HCT116 (cell line): ENCODE measurements at regions not wholly inside any gene's neighbourhood (a gene's known extent, or its start where the extent isn't known, plus 50 kb on each side); places are given as distances from the start of the nearest gene placed in this dataset.

Experiments used
- ATAC-seq: fragments of 200-7000 bp; cut with Tn5 transposase; 2 replicates; pipeline ENCODE4 v1.9.1; 2020; ENCODE audit warnings: mild to moderate bottlenecking, moderate library complexity
- BruUV-seq: library from RNA; stranded (reverse); fragments of 400-500 nt; replicated peaks from 2 replicates; lab custom pipeline; 2021; lab: Mats Ljungman, UMichigan
- CTCF ChIA-PET: fragments of 300-600 bp; sonication (Branson Sonifier 250); formaldehyde crosslinking; loops from one replicate; lab custom pipeline; 2021; ENCODE audit warnings: antibody characterized with exemption; lab: Charles Lee
- POLR2A ChIA-PET: fragments of 300-600, 350-600 bp; sonication (Branson Sonifier 250); formaldehyde crosslinking; loops from one replicate; lab custom pipeline; 2021; ENCODE audit warnings: antibody characterized with exemption; lab: Charles Lee
- RAD21 ChIA-PET, 2 experiments: fragments of 300-600 bp; sonication (Branson Sonifier 250); formaldehyde crosslinking; loops; one replicate each; lab custom pipeline; 2023; ENCODE audit warnings: low total read pairs in 2 of 2; ENCODE audit not compliant: uncharacterized antibody in 2 of 2, unreplicated experiment in 2 of 2, low non-redundant PET in 1 of 2; lab: Charles Lee
- DNase-seq: peaks from one replicate; pipeline ENCODE4 v3.0.0-alpha.2; 2010; ENCODE audit warnings: low read depth, low spot score
- H2AFZ ChIP-seq: fragments of 200-600 bp; shearing (Covaris generic), sonication (generic); 2 replicates; pipeline ENCODE4 v1.6.1; 2017; ENCODE audit warnings: low read depth, mixed run types, mixed read lengths, antibody characterized with exemption, low read length; ENCODE audit not compliant: poor library complexity, severe bottlenecking
- H3K27ac ChIP-seq: 2 replicates; pipeline ENCODE4 v1.5.1; 2012; ENCODE audit warnings: low read depth, low read length
- H3K27me3 ChIP-seq: fragments of 200-600 bp; sonication (generic); 2 replicates; pipeline ENCODE4 v1.6.1; 2016; ENCODE audit warnings: mixed run types, low read length, mixed read lengths; ENCODE audit not compliant: insufficient read depth
- H3K36me3 ChIP-seq, 2 experiments: fragments of 200-500 bp in 1 of 2; fragments of 200-600 bp in 1 of 2; sonication (Bioruptor generic) in 1 of 2; sonication (generic) in 1 of 2; 2 replicates each; pipeline versions ENCODE4 v1.5.1 to v1.6.1; 2014 to 2016; ENCODE audit warnings: low read length in 2 of 2, inconsistent platforms in 1 of 2, mixed read lengths in 1 of 2, mixed run types in 1 of 2; ENCODE audit not compliant: insufficient read depth in 2 of 2, control insufficient read depth in 1 of 2
- H3K4me1 ChIP-seq, 2 experiments: fragments of 200-600 bp in 1 of 2; sonication (generic) in 1 of 2; 2 replicates each; pipeline versions ENCODE4 v1.5.1 to v1.6.1; 2012 to 2017; ENCODE audit warnings: low read length in 2 of 2, inconsistent platforms in 1 of 2, mild to moderate bottlenecking in 1 of 2, mixed read lengths in 1 of 2, mixed run types in 1 of 2, moderate library complexity in 1 of 2; ENCODE audit not compliant: insufficient read depth in 2 of 2, control insufficient read depth in 1 of 2
- H3K4me2 ChIP-seq: fragments of 200-600 bp; sonication (generic); 2 replicates; pipeline ENCODE4 v1.6.1; 2017; ENCODE audit warnings: mixed run types, low read length, mixed read lengths
- H3K4me3 ChIP-seq, 2 experiments: fragments of 200-600 bp in 1 of 2; sonication (generic) in 1 of 2; replicated peaks in 1 of 2; 2 replicates each; pipeline ENCODE4 v1.5.1; 2011 to 2016; ENCODE audit warnings: low read length in 2 of 2, control low read depth in 1 of 2, low read depth in 1 of 2, mild to moderate bottlenecking in 1 of 2, mixed read lengths in 1 of 2, mixed run types in 1 of 2
- H3K79me2 ChIP-seq: fragments of 200-600 bp; sonication (generic); 2 replicates; pipeline ENCODE4 v1.6.1; 2017; ENCODE audit warnings: mild to moderate bottlenecking, mixed run types, low read length, moderate library complexity, mixed read lengths; ENCODE audit not compliant: insufficient read depth
- H3K9ac ChIP-seq: fragments of 200-600 bp; sonication (generic); 2 replicates; pipeline ENCODE4 v1.6.1; 2016; ENCODE audit warnings: low read length, mixed read lengths
- H3K9me2 ChIP-seq: fragments of 200-600 bp; sonication (generic), shearing (Covaris generic); 2 replicates; pipeline ENCODE4 v1.6.1; 2017; ENCODE audit warnings: mixed run types, mild to moderate bottlenecking, moderate library complexity; ENCODE audit not compliant: insufficient read depth
- H3K9me3 ChIP-seq, 2 experiments: fragments of 200-500 bp in 1 of 2; fragments of 200-600 bp in 1 of 2; sonication (Bioruptor generic) in 1 of 2; sonication (generic) in 1 of 2; 2 replicates each; pipeline ENCODE4 v1.6.1; 2014 to 2017; ENCODE audit warnings: low read length in 2 of 2, mixed read lengths in 2 of 2, inconsistent platforms in 1 of 2, low read depth in 1 of 2, mild to moderate bottlenecking in 1 of 2, mixed run types in 1 of 2, moderate library complexity in 1 of 2; ENCODE audit not compliant: control insufficient read depth in 1 of 2, insufficient read depth in 1 of 2
- H4K20me1 ChIP-seq: fragments of 200-600 bp; sonication (generic), shearing (Covaris generic); 2 replicates; pipeline ENCODE4 v1.6.1; 2017; ENCODE audit warnings: mixed run types, mild to moderate bottlenecking, moderate library complexity; ENCODE audit not compliant: insufficient read depth
- ATF3 ChIP-seq: IDR thresholded peaks from 2 replicates; pipeline ENCODE4 v1.6.1; 2012
- CBX3 ChIP-seq: IDR thresholded peaks from 2 replicates; pipeline ENCODE4 v1.6.1; 2012; ENCODE audit warnings: low read depth
- CEBPB ChIP-seq: IDR thresholded peaks from 2 replicates; pipeline ENCODE4 v1.6.1; 2012; ENCODE audit warnings: low read depth
- ELF1 ChIP-seq: IDR thresholded peaks from 2 replicates; pipeline ENCODE4 v1.6.1; 2012; ENCODE audit warnings: low read depth, borderline replicate concordance
- EZH2 ChIP-seq: fragments of 200-600 bp; sonication (generic); IDR thresholded peaks from 2 replicates; pipeline ENCODE4 v1.6.1; 2017; ENCODE audit warnings: antibody characterized with exemption, mixed run types
- EZH2phosphoT487 ChIP-seq: fragments of 200-600 bp; IDR thresholded peaks from 2 replicates; pipeline ENCODE4 v1.6.1; 2018; ENCODE audit warnings: antibody characterized with exemption, borderline replicate concordance
- FOSL1 ChIP-seq: IDR thresholded peaks from 2 replicates; pipeline ENCODE4 v1.6.1; 2012; ENCODE audit warnings: low read depth
- JUND ChIP-seq: IDR thresholded peaks from 2 replicates; pipeline ENCODE4 v1.6.1; 2012
- POLR2A ChIP-seq: IDR thresholded peaks from 2 replicates; pipeline ENCODE4 v1.7.0; 2011; ENCODE audit warnings: borderline replicate concordance; ENCODE audit not compliant: insufficient read depth, insufficient read length; ENCODE audit errors: extremely low read depth
- POLR2AphosphoS5 ChIP-seq: IDR thresholded peaks from 2 replicates; pipeline ENCODE4 v1.6.1; 2011; ENCODE audit warnings: mild to moderate bottlenecking, low read depth, low read length, moderate library complexity
- SIN3A ChIP-seq: IDR thresholded peaks from 2 replicates; pipeline ENCODE4 v1.6.1; 2012; ENCODE audit warnings: low read depth
- SP1 ChIP-seq: IDR thresholded peaks from 2 replicates; pipeline ENCODE4 v1.6.1; 2012; ENCODE audit warnings: low read depth
- SRF ChIP-seq: IDR thresholded peaks from 2 replicates; pipeline ENCODE4 v1.6.1; 2012; ENCODE audit warnings: low read depth
- TCF7L2 ChIP-seq: IDR thresholded peaks from 2 replicates; pipeline ENCODE4 v1.7.0; 2011; ENCODE audit warnings: borderline replicate concordance, inconsistent platforms; ENCODE audit not compliant: insufficient read depth, insufficient read length; ENCODE audit errors: extremely low read depth
- YY1 ChIP-seq: IDR thresholded peaks from 2 replicates; pipeline ENCODE4 v1.6.1; 2011; ENCODE audit warnings: low read length, low read depth, moderate library complexity, mild to moderate bottlenecking; ENCODE audit not compliant: insufficient replicate concordance; ENCODE audit errors: extremely low read depth
- ZBTB33 ChIP-seq: IDR thresholded peaks from 2 replicates; pipeline ENCODE4 v1.6.1; 2011; ENCODE audit warnings: mild to moderate bottlenecking, low read length, moderate library complexity; ENCODE audit not compliant: insufficient replicate concordance; ENCODE audit errors: extremely low read depth
- ZFX ChIP-seq: fragments of 450-650 bp; IDR thresholded peaks from 2 replicates; pipeline ENCODE4 v1.6.1; 2017
- ZNF274 ChIP-seq: fragments of 200-500 bp; sonication (Bioruptor generic); IDR thresholded peaks from 2 replicates; pipeline ENCODE4 v1.6.1; 2014; ENCODE audit warnings: mild to moderate bottlenecking, low read depth, low read length, inconsistent platforms
- intact Hi-C: fragments of 100-400 bp; cut with micrococcal nuclease; formaldehyde crosslinking; loops from 2 replicates; pipeline ENCODE4 v1.10.0; 2022

- ChIA-PET RAD21 (no interaction called here), POLR2A (no interaction called here), CTCF (no interaction called here)
- no peaks in the 10 kb centered on the region for H3K9me3 ChIP-seq
- no peak overlapping the region for H3K4me2 ChIP-seq
- H3K79me2 ChIP-seq, result no peaks in the 10 kb centered on the region
- DNase-seq, result no peak
- no peak overlapping the region for H3K4me3 ChIP-seq
- BruUV-seq, result no TSS peak
- intact Hi-C loops, result no loop called here
- TF ChIP-seq SP1 (no peak), CBX3 (no peak), ZBTB33 (no peak), POLR2A (no peak), ZNF274 (no peak), SIN3A (no peak), CEBPB (no peak), EZH2phosphoT487 (no peak), YY1 (no peak), FOSL1 (no peak), JUND (no peak), TCF7L2 (no peak), SRF (no peak), ELF1 (no peak), EZH2 (no peak), POLR2AphosphoS5 (no peak), ZFX (no peak), ATF3 (no peak)
- no peak overlapping the region for H3K9ac ChIP-seq
- H3K27ac ChIP-seq, result no peak overlapping the region
- H3K36me3 ChIP-seq, result no peaks in the 10 kb centered on the region
- no peaks in the 10 kb centered on the region for H3K9me2 ChIP-seq
- no peak for ATAC-seq
- H3K27me3 ChIP-seq, result no peaks in the 10 kb centered on the region
- no peaks in the 10 kb centered on the region for H4K20me1 ChIP-seq
- no peak overlapping the region for H2AFZ ChIP-seq
- H3K4me1 ChIP-seq, result no peaks in the 10 kb centered on the region
Observed at GRCh38 chr6:6900569-6901204, 207.1 kb upstream of the RREB1 start.
